ENCODE measurements at regions not wholly inside any gene's neighbourhood (a gene's known extent, or its start where the extent isn't known, plus 50 kb on each side); places are given as distances from the start of the nearest gene placed in this dataset.

- 64 to 76% (median 73%) methylated on average over 2 of the region's 2 CpGs for WGBS, 5 donors
These were observed 154.9 kb upstream of the ANKRD28 start for GRCh38 chr3:15952543-15953175.

GRCh38 chr3:15953841-15954240 is 156.1 kb upstream of the ANKRD28 start:
- no peaks in the 10 kb centered on the region for H3K9me3 ChIP-seq
- no peaks in the 10 kb centered on the region for H3K27me3 ChIP-seq
- DNase-seq, result no peak
- no peaks in the 10 kb centered on the region for H3K4me1 ChIP-seq
- TF ChIP-seq POLR2AphosphoS5 (IDR thresholded peaks at IDR 0.05), result no peak
- no peak for TF ChIP-seq EP300 (IDR thresholded peaks at IDR 0.05)
- TF ChIP-seq POLR2A (IDR thresholded peaks at IDR 0.05), result no peak
- H3K27ac ChIP-seq, result no peak overlapping the region
- H3K36me3 ChIP-seq, result no peaks in the 10 kb centered on the region
- no peak overlapping the region for H3K4me3 ChIP-seq
- intact Hi-C loops (cut with DNase I; ENCODE audit: low total_unique reads), result no loop called here

More at GRCh38 chr3:15952543-15953175, 154.9 kb upstream of the ANKRD28 start:
- H3K4me3 ChIP-seq, result no peak overlapping the region
- H3K4me1 ChIP-seq, result no peaks in the 10 kb centered on the region
- H3K9me3 ChIP-seq, result no peaks in the 10 kb centered on the region
- no peak overlapping the region for H3K27ac ChIP-seq
- TF ChIP-seq CTCF (IDR thresholded peaks at IDR 0.05) (no peak), POLR2AphosphoS5 (IDR thresholded peaks at IDR 0.05) (no peak), POLR2A (IDR thresholded peaks at IDR 0.05) (no peak), EP300 (IDR thresholded peaks at IDR 0.05) (no peak)
- H3K36me3 ChIP-seq, result no peaks in the 10 kb centered on the region
- no peak for DNase-seq
- intact Hi-C loops (cut with DNase I; ENCODE audit: low total_unique reads), result no loop called here
- no peaks in the 10 kb centered on the region for H3K27me3 ChIP-seq

- no peak for DNase-seq
- Histone ChIP-seq H3K36me3 (no peaks in the 10 kb centered on the region), H3K4me3 (no peak overlapping the region), H3K27me3 (no peaks in the 10 kb centered on the region), H3K4me1 (no peaks in the 10 kb centered on the region), H3K9me3 (no peaks in the 10 kb centered on the region), H3K27ac (no peak overlapping the region)
- TF ChIP-seq EP300 (IDR thresholded peaks at IDR 0.05) (no peak), POLR2A (IDR thresholded peaks at IDR 0.05) (no peak), POLR2AphosphoS5 (IDR thresholded peaks at IDR 0.05) (no peak), CTCF (IDR thresholded peaks at IDR 0.05) (no peak)
- intact Hi-C loops (cut with DNase I; ENCODE audit: low total_unique reads), result no loop called here
- WGBS, 5 donors, result 58 to 73% (median 64%) methylated on average over 1 of the region's 1 CpG
These were observed 158.2 kb upstream of the ANKRD28 start for GRCh38 chr3:15955968-15956367.

- Histone ChIP-seq H3K27ac (no peak overlapping the region), H3K36me3 (no peaks in the 10 kb centered on the region), H3K27me3 (no peaks in the 10 kb centered on the region), H3K4me3 (no peak overlapping the region), H3K4me1 (no peaks in the 10 kb centered on the region), H3K9me3 (no peaks in the 10 kb centered on the region)
- TF ChIP-seq CTCF (IDR thresholded peaks at IDR 0.05), result no peak
- TF ChIP-seq POLR2AphosphoS5 (IDR thresholded peaks at IDR 0.05), result no peak
- no peak for TF ChIP-seq EP300 (IDR thresholded peaks at IDR 0.05)
- TF ChIP-seq POLR2A (IDR thresholded peaks at IDR 0.05), result no peak
- 78 to 86% (median 83%) methylated on average over 3 of the region's 3 CpGs for WGBS, 5 donors
- intact Hi-C loops (cut with DNase I; ENCODE audit: low total_unique reads), result no loop called here
- DNase-seq, result no peak
These were observed 161.1 kb upstream of the ANKRD28 start for GRCh38 chr3:15958692-15959433.

GRCh38 chr3:15959434-15959811 is 161.6 kb upstream of the ANKRD28 start:
- TF ChIP-seq POLR2A (IDR thresholded peaks at IDR 0.05) (no peak), CTCF (IDR thresholded peaks at IDR 0.05) (no peak), EP300 (IDR thresholded peaks at IDR 0.05) (no peak), POLR2AphosphoS5 (IDR thresholded peaks at IDR 0.05) (no peak)
- Histone ChIP-seq H3K27me3 (no peaks in the 10 kb centered on the region), H3K27ac (no peak overlapping the region), H3K4me1 (no peaks in the 10 kb centered on the region), H3K36me3 (no peaks in the 10 kb centered on the region), H3K9me3 (no peaks in the 10 kb centered on the region), H3K4me3 (no peak overlapping the region)
- DNase-seq, result no peak
- WGBS, 5 donors, result 64 to 90% (median 70%) methylated on average over 2 of the region's 2 CpGs
- intact Hi-C loops (cut with DNase I; ENCODE audit: low total_unique reads), result no loop called here
